Type B pancreatic cell (in vitro differentiated cells): ENCODE measurements at regions not wholly inside any gene's neighbourhood (a gene's known extent, or its start where the extent isn't known, plus 50 kb on each side); places are given as distances from the start of the nearest gene placed in this dataset.
"Not testable (repeated sequence)": the region's sequence is repeated elsewhere in the genome, so short reads cannot be mapped to it uniquely, and the experiment has no call there.

ENCODE experiments used
- DNase-seq: peaks from one replicate; pipeline ENCODE4 v3.0.0; 2021; ENCODE audit warnings: mixed read lengths; ENCODE audit not compliant: unreplicated experiment; ENCODE audit errors: extremely low spot score
- H3K27ac Mint-ChIP-seq: 2 replicates; pipeline ENCODE4 v1.8.0; 2021; ENCODE audit warnings: mild to moderate bottlenecking, mixed read lengths
- H3K27me3 Mint-ChIP-seq: 2 replicates; pipeline ENCODE4 v1.8.0; 2021; ENCODE audit warnings: mixed read lengths
- H3K36me3 Mint-ChIP-seq: 2 replicates; pipeline ENCODE4 v1.8.0; 2021; ENCODE audit warnings: mixed read lengths
- H3K4me1 Mint-ChIP-seq: one replicate; pipeline ENCODE4 v1.8.0; 2021; ENCODE audit warnings: mixed read lengths; ENCODE audit not compliant: unreplicated experiment
- H3K4me3 Mint-ChIP-seq: 2 replicates; pipeline ENCODE4 v1.8.0; 2021; ENCODE audit warnings: mild to moderate bottlenecking, mixed read lengths
- H3K9me3 Mint-ChIP-seq: 2 replicates; pipeline ENCODE4 v1.8.0; 2021; ENCODE audit warnings: mixed read lengths
- CTCF ChIP-seq: fragments of 200-600 bp; sonication (generic); conservative IDR thresholded peaks from 2 replicates; pipeline ENCODE4 v1.5.0; 2021; ENCODE audit warnings: antibody characterized with exemption, mild to moderate bottlenecking

GRCh38 chr11:128151780-128152179, 435.6 kb downstream of the ETS1 start:
- Mint-ChIP-seq H3K27ac (no peak overlapping the region), H3K36me3 (no peaks in the 10 kb centered on the region), H3K4me1 (peaks cover 43% of the 10 kb centered on the region), H3K9me3 (no peaks in the 10 kb centered on the region), H3K27me3 (no peaks in the 10 kb centered on the region), H3K4me3 (no peak overlapping the region)
- DNase-seq = no peak
- TF ChIP-seq CTCF = no peak

GRCh38 chr11:128151338-128151737, 436.0 kb downstream of the ETS1 start:
- Mint-ChIP-seq H3K36me3 (no peaks in the 10 kb centered on the region), H3K27me3 (no peaks in the 10 kb centered on the region), H3K9me3 (no peaks in the 10 kb centered on the region), H3K4me1 (peaks cover 48% of the 10 kb centered on the region), H3K4me3 (no peak overlapping the region), H3K27ac (no peak overlapping the region)
- DNase-seq = no peak
- no peak for TF ChIP-seq CTCF

GRCh38 chr11:128148208-128148607, 439.1 kb downstream of the ETS1 start:
- DNase-seq = no peak
- H3K27me3 Mint-ChIP-seq = no peaks in the 10 kb centered on the region
- no peaks in the 10 kb centered on the region for H3K36me3 Mint-ChIP-seq
- no peak overlapping the region for H3K4me3 Mint-ChIP-seq
- H3K9me3 Mint-ChIP-seq = no peaks in the 10 kb centered on the region
- no peak for TF ChIP-seq CTCF
- H3K4me1 Mint-ChIP-seq = peaks cover 30% of the 10 kb centered on the region
- H3K27ac Mint-ChIP-seq = peak overlapping the region; percentile 7

- DNase-seq = no peak
- H3K9me3 Mint-ChIP-seq = no peaks in the 10 kb centered on the region
- no peak for TF ChIP-seq CTCF
- H3K27me3 Mint-ChIP-seq = no peaks in the 10 kb centered on the region
- H3K4me3 Mint-ChIP-seq = no peak overlapping the region
- H3K36me3 Mint-ChIP-seq = no peaks in the 10 kb centered on the region
- H3K4me1 Mint-ChIP-seq = peaks cover 30% of the 10 kb centered on the region
- no peak overlapping the region for H3K27ac Mint-ChIP-seq
Observed at GRCh38 chr11:128146926-128147605, 440.3 kb downstream of the ETS1 start.

- H3K9me3 Mint-ChIP-seq = peaks cover 15% of the 10 kb centered on the region
- not testable (repeated sequence) for DNase-seq, H3K4me3 Mint-ChIP-seq, H3K27ac Mint-ChIP-seq, H3K4me1 Mint-ChIP-seq, H3K27me3 Mint-ChIP-seq, H3K36me3 Mint-ChIP-seq
Observed at GRCh38 chr11:128140293-128140692, 447.1 kb downstream of the ETS1 start.

- no peaks in the 10 kb centered on the region for H3K27me3 Mint-ChIP-seq
- DNase-seq = no peak
- no peak overlapping the region for H3K4me3 Mint-ChIP-seq
- peaks cover 36% of the 10 kb centered on the region for H3K4me1 Mint-ChIP-seq
- H3K36me3 Mint-ChIP-seq = peaks cover 6% of the 10 kb centered on the region
- H3K9me3 Mint-ChIP-seq = peaks cover 15% of the 10 kb centered on the region
- no peak for TF ChIP-seq CTCF
- no peak overlapping the region for H3K27ac Mint-ChIP-seq
Observed at GRCh38 chr11:128135451-128135850, 451.9 kb downstream of the ETS1 start.
